ENCODE measurements at regions not wholly inside any gene's neighbourhood (a gene's known extent, or its start where the extent isn't known, plus 50 kb on each side); places are given as distances from the start of the nearest gene placed in this dataset.

- H4K8ac ChIP-seq (ENCODE audit: low read depth in 2 of 2, low read length in 2 of 2) = no peak overlapping the region
- H2BK20ac ChIP-seq (ENCODE audit: low read depth, low read length) = no peak overlapping the region
- no peak overlapping the region for H3K9ac ChIP-seq (ENCODE audit: low read depth, low read length)
- no peak for DNase-seq
- no peak for ATAC-seq (ENCODE audit: low read depth)
- BruUV-seq (replicated peaks) = no TSS peak
- H3K79me1 ChIP-seq (ENCODE audit: low read depth in 1 of 2, low read length in 2 of 2) = no peaks in the 10 kb centered on the region
- no peak overlapping the region for H3K14ac ChIP-seq (replicated peaks; ENCODE audit: low read depth, low read length)
- dilution Hi-C loops (cut with HindIII; ENCODE audit: low sequenced_read_pairs, unreplicated experiment) = no loop called here
- no peaks in the 10 kb centered on the region for H3K36me3 ChIP-seq (ENCODE audit: control insufficient read depth, insufficient read depth, low read length)
- no peak overlapping the region for H3K4me2 ChIP-seq (ENCODE audit: low read depth, low read length)
- H3K56ac ChIP-seq (ENCODE audit: extremely low read depth, insufficient read depth, low read length) = no peak overlapping the region
- H3K9me3 ChIP-seq (ENCODE audit: control insufficient read depth, insufficient read depth, low read length) = no peaks in the 10 kb centered on the region
- H2BK120ac ChIP-seq (ENCODE audit: low read depth, low read length) = no peak overlapping the region
- no peaks in the 10 kb centered on the region for H4K20me1 ChIP-seq (ENCODE audit: insufficient read depth, low read length)
- H3K27me3 ChIP-seq (ENCODE audit: control insufficient read depth, insufficient read depth, low read length) = no peaks in the 10 kb centered on the region
- H2AFZ ChIP-seq (replicated peaks; ENCODE audit: low read length, poor library complexity) = no peak overlapping the region
- no peak overlapping the region for H4K5ac ChIP-seq (ENCODE audit: low read depth, low read length)
- H3K9me1 ChIP-seq (ENCODE audit: insufficient read depth, low read length) = no peaks in the 10 kb centered on the region
- H3K4me3 ChIP-seq (ENCODE audit: insufficient read depth, low read depth, low read length) = no peak overlapping the region
- no peaks in the 10 kb centered on the region for H3K4me1 ChIP-seq (ENCODE audit: control insufficient read depth, insufficient read depth, low read length)
- POLR2A ChIA-PET (ENCODE audit: unreplicated experiment) = no interaction called here
- H2AK9ac ChIP-seq (replicated peaks; ENCODE audit: low read depth, low read length, poor library complexity) = no peak overlapping the region
- H3K4ac ChIP-seq (ENCODE audit: low read depth, low read length) = no peak overlapping the region
- intact Hi-C loops (cut with micrococcal nuclease) = no loop called here
- H4K91ac ChIP-seq (ENCODE audit: insufficient read depth, low read depth, low read length) = no peak overlapping the region
- no peak overlapping the region for H2AK5ac ChIP-seq (ENCODE audit: low read depth, low read length)
- CTCF ChIA-PET = no interaction called here
- no peak overlapping the region for H3K23ac ChIP-seq (ENCODE audit: low read depth, low read length)
- H2BK15ac ChIP-seq (ENCODE audit: low read depth, low read length) = no peak overlapping the region
- H2BK5ac ChIP-seq (ENCODE audit: low read depth, low read length, poor library complexity, severe bottlenecking) = no peak overlapping the region
- no peak overlapping the region for H3K18ac ChIP-seq (ENCODE audit: low read depth, low read length)
- no peak for TF ChIP-seq SMC3 (IDR thresholded peaks at IDR 0.05; ENCODE audit: low read depth, low read length)
- no peak for TF ChIP-seq POLR2A (IDR thresholded peaks at IDR 0.05; ENCODE audit: low read depth, low read length)
- TF ChIP-seq CEBPB (IDR thresholded peaks at IDR 0.05; ENCODE audit: low read depth, low read length) = no peak
- no peak for TF ChIP-seq FOS (IDR thresholded peaks at IDR 0.05; ENCODE audit: low read depth, low read length)
- in situ Hi-C loops (cut with MboI; ENCODE audit: low sequenced_read_pairs) = no loop called here
- H3K27ac ChIP-seq (ENCODE audit: insufficient read depth, low read length) = no peak overlapping the region
These were observed 333.4 kb downstream of the SH2D4B start for GRCh38 chr10:80871083-80871482.

Data from IMR-90 (cell line).